AG09319 (cell line): ENCODE measurements at regions not wholly inside any gene's neighbourhood (a gene's known extent, or its start where the extent isn't known, plus 50 kb on each side); places are given as distances from the start of the nearest gene placed in this dataset.

Experiments used
- DNase-seq: peaks from one replicate; pipeline ENCODE4 v3.0.0-alpha.2; 2010; ENCODE audit warnings: low read depth; ENCODE audit errors: extremely low read depth
- CTCF ChIP-seq: IDR thresholded peaks from 2 replicates; pipeline ENCODE4 v1.5.1; 2011; ENCODE audit warnings: low read depth, mild to moderate bottlenecking, inconsistent platforms, low read length, moderate library complexity

- DNase-seq = no peak
- TF ChIP-seq CTCF = no peak
Observed at GRCh38 chr7:130874071-130874915, 140.3 kb upstream of the KLF14 start.

- TF ChIP-seq CTCF = peak; percentile 62
- DNase-seq = no peak
Observed at GRCh38 chr7:130875265-130875741, 141.3 kb upstream of the KLF14 start.

GRCh38 chr7:130875901-130876300 lies 141.9 kb upstream of the KLF14 start:
- no peak for DNase-seq
- TF ChIP-seq CTCF = no peak

- TF ChIP-seq CTCF = no peak
Observed at GRCh38 chr7:130877236-130877990, 143.4 kb upstream of the KLF14 start.

GRCh38 chr7:130877991-130878305 lies 143.9 kb upstream of the KLF14 start:
- no peak for TF ChIP-seq CTCF
- DNase-seq = no peak

More at GRCh38 chr7:130877236-130877990, 143.4 kb upstream of the KLF14 start:
- DNase-seq = no peak

- DNase-seq = no peak
Observed at GRCh38 chr7:130878785-130879184, 144.8 kb upstream of the KLF14 start.

More at GRCh38 chr7:130878785-130879184, 144.8 kb upstream of the KLF14 start:
- no peak for TF ChIP-seq CTCF
